Esophagus muscularis mucosa (tissue), 4 donors: ENCODE measurements at regions not wholly inside any gene's neighbourhood (a gene's known extent, or its start where the extent isn't known, plus 50 kb on each side); places are given as distances from the start of the nearest gene placed in this dataset.

Source experiments
- DNase-seq: peaks from one replicate; pipeline ENCODE4 v3.0.0-alpha.2; 2017; ENCODE audit errors: extremely low spot score
- H3K27ac ChIP-seq, 4 donors: fragments of 200-600 bp; sonication (generic); replicated peaks in 1 of 4; 1 replicate in 3 of 4; 2 replicates in 1 of 4; pipeline ENCODE4 v1.5.1; 2016 to 2019; ENCODE audit warnings: mild to moderate bottlenecking in 1 of 4
- H3K27me3 ChIP-seq, 4 donors: fragments of 200-600 bp; sonication (generic); one replicate each; pipeline versions ENCODE4 v1.5.1 to v1.6.0; 2016 to 2019
- H3K36me3 ChIP-seq, 4 donors: fragments of 200-600 bp; sonication (generic); one replicate each; pipeline ENCODE4 v1.5.1; 2016 to 2019
- H3K4me1 ChIP-seq, 4 donors: fragments of 200-600 bp; sonication (generic); one replicate each; pipeline ENCODE4 v1.5.1; 2016 to 2019
- H3K4me3 ChIP-seq, 4 donors: fragments of 200-600 bp; sonication (generic); 1 replicate in 2 of 4; 2 replicates in 2 of 4; pipeline ENCODE4 v1.5.1; 2016 to 2019; ENCODE audit warnings: mild to moderate bottlenecking in 4 of 4, moderate library complexity in 1 of 4
- H3K9me3 ChIP-seq, 4 donors: fragments of 200-600 bp; sonication (generic); 1 replicate in 3 of 4; 2 replicates in 1 of 4; pipeline ENCODE4 v1.5.1; 2016 to 2019
- EP300 ChIP-seq: sonication (generic); formaldehyde crosslinking; IDR thresholded peaks from one replicate; pipeline ENCODE4 v1.6.1; 2017; ENCODE audit warnings: antibody characterized with exemption
- POLR2A ChIP-seq: fragments of 450-650 bp; IDR thresholded peaks from one replicate; pipeline ENCODE4 v1.6.1; 2017; ENCODE audit warnings: antibody characterized with exemption, moderate library complexity, mild to moderate bottlenecking, low read depth
- POLR2AphosphoS5 ChIP-seq, 2 donors: sonication (generic); formaldehyde crosslinking; IDR thresholded peaks; one replicate each; pipeline ENCODE4 v1.6.1; 2017; ENCODE audit warnings: antibody characterized with exemption in 2 of 2
- WGBS: methylation state at CpG from one replicate; pipeline ENCODE4 v1.1.5; 2018; 5-methylcytosine and 5-hydroxymethylcytosine counted together
- intact Hi-C: fragments of 100-400 bp; cut with DNase I; formaldehyde crosslinking; loops from one replicate; pipeline ENCODE4 v1.15.1; 2023
- TF ChIP-seq, protein P1 (sequence below), 3 experiments: fragments of 200-600 bp in 2 of 3; fragments of 450-650 bp in 1 of 3; sonication (generic) in 2 of 3; IDR thresholded peaks; one replicate each; pipeline ENCODE4 v1.5.1; 2017 to 2019; ENCODE audit warnings: antibody characterized with exemption in 3 of 3, mild to moderate bottlenecking in 2 of 3, moderate library complexity in 1 of 3

DNA sequence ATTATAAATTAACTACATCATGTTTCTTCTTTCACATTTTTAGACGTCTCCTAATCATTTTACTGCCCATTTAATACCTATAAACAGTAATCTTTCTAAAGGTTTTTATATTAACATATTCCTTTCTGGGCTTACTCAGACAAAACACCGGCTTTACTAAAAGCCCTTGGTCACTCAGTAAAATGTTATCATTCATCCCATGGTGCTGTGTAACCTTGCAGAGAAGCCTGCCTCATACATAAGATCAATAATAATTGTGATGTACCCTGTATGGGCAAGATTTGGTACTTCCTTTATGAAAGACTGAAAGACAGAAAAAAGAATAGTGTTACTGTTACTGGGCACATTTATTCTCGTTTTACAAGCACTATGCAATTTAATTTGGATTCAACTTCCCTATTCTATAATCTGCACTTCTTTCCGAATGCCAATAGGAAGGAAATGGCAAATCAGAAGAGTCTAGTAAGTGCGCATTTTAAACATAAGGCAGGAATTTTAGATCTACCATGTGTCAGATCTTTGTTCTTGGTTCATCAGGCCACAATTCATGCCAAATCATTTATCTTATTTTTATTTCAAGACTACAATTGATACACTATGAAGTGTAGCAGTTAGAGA lies 522.2 kb downstream of the CSNK1G3 start:
- TF ChIP-seq, protein P1, sequence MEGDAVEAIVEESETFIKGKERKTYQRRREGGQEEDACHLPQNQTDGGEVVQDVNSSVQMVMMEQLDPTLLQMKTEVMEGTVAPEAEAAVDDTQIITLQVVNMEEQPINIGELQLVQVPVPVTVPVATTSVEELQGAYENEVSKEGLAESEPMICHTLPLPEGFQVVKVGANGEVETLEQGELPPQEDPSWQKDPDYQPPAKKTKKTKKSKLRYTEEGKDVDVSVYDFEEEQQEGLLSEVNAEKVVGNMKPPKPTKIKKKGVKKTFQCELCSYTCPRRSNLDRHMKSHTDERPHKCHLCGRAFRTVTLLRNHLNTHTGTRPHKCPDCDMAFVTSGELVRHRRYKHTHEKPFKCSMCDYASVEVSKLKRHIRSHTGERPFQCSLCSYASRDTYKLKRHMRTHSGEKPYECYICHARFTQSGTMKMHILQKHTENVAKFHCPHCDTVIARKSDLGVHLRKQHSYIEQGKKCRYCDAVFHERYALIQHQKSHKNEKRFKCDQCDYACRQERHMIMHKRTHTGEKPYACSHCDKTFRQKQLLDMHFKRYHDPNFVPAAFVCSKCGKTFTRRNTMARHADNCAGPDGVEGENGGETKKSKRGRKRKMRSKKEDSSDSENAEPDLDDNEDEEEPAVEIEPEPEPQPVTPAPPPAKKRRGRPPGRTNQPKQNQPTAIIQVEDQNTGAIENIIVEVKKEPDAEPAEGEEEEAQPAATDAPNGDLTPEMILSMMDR (IDR thresholded peaks at IDR 0.05) = no peak
- TF ChIP-seq EP300 = no peak
- TF ChIP-seq POLR2AphosphoS5 (IDR thresholded peaks at IDR 0.05) = no peak
- no peak for TF ChIP-seq POLR2A
- 67% methylated on average over 5 of the region's 5 CpGs for WGBS
- intact Hi-C loops = no loop called here
- no peaks in the 10 kb centered on the region for H3K27me3 ChIP-seq
- no peak for DNase-seq
- H3K4me3 ChIP-seq = no peak overlapping the region
- H3K9me3 ChIP-seq = no peaks in the 10 kb centered on the region
- peaks cover 0 to 12% (median 11%) of the 10 kb centered on the region in 4 donors for H3K4me1 ChIP-seq
- H3K36me3 ChIP-seq = no peaks in the 10 kb centered on the region
- no peak overlapping the region for H3K27ac ChIP-seq

DNA sequence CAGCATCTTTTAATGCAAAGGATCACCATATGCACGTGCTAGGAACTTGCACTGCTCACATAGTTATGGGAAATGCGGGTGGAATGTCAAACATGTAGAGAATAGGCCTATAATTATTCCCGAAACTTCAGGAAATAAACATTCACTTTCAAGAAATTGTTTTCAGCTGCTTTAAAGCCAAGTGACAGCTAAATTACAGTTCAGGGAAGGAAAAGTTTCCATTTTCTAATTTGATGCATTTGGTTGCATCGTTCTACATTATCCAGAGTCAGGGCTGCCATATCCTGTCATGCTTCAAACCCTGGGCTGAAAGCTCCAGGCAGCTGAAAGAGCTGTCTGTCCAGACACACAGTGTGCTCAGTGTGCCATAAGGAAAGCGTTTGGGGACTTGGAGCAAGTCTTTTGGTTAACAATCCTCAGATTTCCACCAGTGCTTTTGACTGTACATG lies 518.1 kb downstream of the CSNK1G3 start:
- H3K27ac ChIP-seq = peak overlapping the region in 1 of 4 donors; percentile 22
- TF ChIP-seq POLR2A = no peak
- no peak for TF ChIP-seq POLR2AphosphoS5 (IDR thresholded peaks at IDR 0.05)
- TF ChIP-seq EP300 = peak; percentile 33
- TF ChIP-seq, protein P1 (IDR thresholded peaks at IDR 0.05) = no peak
- no peak overlapping the region for H3K4me3 ChIP-seq
- peaks cover 0 to 12% (median 11%) of the 10 kb centered on the region in 4 donors for H3K4me1 ChIP-seq
- no peaks in the 10 kb centered on the region for H3K9me3 ChIP-seq
- 33% methylated on average over 5 of the region's 5 CpGs for WGBS
- H3K36me3 ChIP-seq = no peaks in the 10 kb centered on the region
- DNase-seq = no peak
- no peaks in the 10 kb centered on the region for H3K27me3 ChIP-seq
- intact Hi-C loops = no loop called here

DNA sequence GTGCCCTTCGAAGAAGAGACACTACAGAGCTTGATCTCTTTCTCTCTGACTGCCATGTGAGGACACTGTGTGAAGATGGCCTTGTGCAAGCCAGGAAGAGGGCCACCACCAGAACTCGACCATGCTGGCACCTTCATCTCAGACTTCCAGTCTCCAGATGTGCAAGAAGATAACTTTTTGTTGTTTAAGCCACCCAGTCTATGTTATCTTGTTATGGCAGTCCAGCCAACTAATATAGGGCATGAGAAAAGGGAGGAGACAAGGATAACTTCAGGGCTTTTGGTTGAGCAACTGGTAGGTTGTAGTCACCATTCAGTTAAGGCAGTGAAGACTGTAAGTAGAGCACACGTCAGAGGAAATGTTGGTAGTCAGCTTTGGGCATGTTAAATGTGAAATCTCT lies 515.5 kb downstream of the CSNK1G3 start:
- Histone ChIP-seq H3K27me3 (no peaks in the 10 kb centered on the region), H3K9me3 (no peaks in the 10 kb centered on the region), H3K36me3 (no peaks in the 10 kb centered on the region), H3K4me3 (no peak overlapping the region), H3K4me1 (peaks cover 0 to 12% (median 11%) of the 10 kb centered on the region in 4 donors), H3K27ac (no peak overlapping the region)
- 98% methylated on average over 3 of the region's 3 CpGs for WGBS
- DNase-seq = no peak
- intact Hi-C loops = no loop called here
- TF ChIP-seq, protein P1 (IDR thresholded peaks at IDR 0.05) = no peak
- TF ChIP-seq POLR2AphosphoS5 (IDR thresholded peaks at IDR 0.05) (no peak), EP300 (no peak), POLR2A (no peak)

DNA sequence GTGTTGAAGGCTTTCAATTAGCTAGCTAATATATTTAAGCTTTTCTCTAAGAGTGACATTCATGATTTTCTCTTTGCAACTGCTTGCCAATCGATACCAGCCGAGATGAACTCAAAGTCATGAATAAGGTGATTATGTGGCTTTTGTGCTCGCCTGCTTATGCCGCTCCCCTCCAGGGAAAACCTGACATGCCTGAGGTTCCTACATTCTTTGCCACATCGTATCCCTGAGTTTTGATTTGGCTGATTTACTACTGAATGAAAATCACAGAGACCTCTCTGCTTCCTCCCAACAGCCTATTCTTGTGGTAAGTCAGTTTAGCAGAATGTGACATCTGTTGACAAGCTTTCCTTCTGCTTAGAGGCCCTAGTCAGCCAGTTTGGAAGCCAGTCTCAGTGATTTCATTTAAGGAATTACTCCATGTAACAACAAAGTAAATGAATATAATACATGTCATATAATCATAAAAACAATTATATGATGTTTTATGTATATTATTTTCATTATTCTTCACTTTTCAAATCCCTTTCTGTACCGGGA lies 513.4 kb downstream of the CSNK1G3 start:
- no peak overlapping the region for H3K4me3 ChIP-seq
- WGBS = 79% methylated on average over 6 of the region's 6 CpGs
- intact Hi-C loops = no loop called here
- no peaks in the 10 kb centered on the region for H3K36me3 ChIP-seq
- H3K9me3 ChIP-seq = no peaks in the 10 kb centered on the region
- peaks cover 0 to 10% (median 9%) of the 10 kb centered on the region in 4 donors for H3K4me1 ChIP-seq
- no peak overlapping the region for H3K27ac ChIP-seq
- no peak for DNase-seq
- TF ChIP-seq, protein P1 (IDR thresholded peaks at IDR 0.05) = no peak
- no peak for TF ChIP-seq POLR2A
- no peak for TF ChIP-seq POLR2AphosphoS5 (IDR thresholded peaks at IDR 0.05)
- H3K27me3 ChIP-seq = no peaks in the 10 kb centered on the region
